PC-3 (cell line): ENCODE measurements at regions not wholly inside any gene's neighbourhood (a gene's known extent, or its start where the extent isn't known, plus 50 kb on each side); places are given as distances from the start of the nearest gene placed in this dataset.

ENCODE experiments used
- ATAC-seq: fragments of 200-7000 bp; cut with Tn5 transposase; 2 replicates; pipeline ENCODE4 v1.9.1; 2020; ENCODE audit warnings: mild to moderate bottlenecking, moderate library complexity
- BruUV-seq: library from RNA; stranded (reverse); fragments of 400-500 nt; replicated peaks from 2 replicates; lab custom pipeline; 2021; lab: Mats Ljungman, UMichigan
- CTCF ChIA-PET: fragments of 300-600 bp; sonication (Branson Sonifier 250); formaldehyde crosslinking; loops from one replicate; lab custom pipeline; 2022; ENCODE audit warnings: antibody characterized with exemption; lab: Charles Lee
- POLR2A ChIA-PET: fragments of 300-600 bp; sonication (Branson Sonifier 250); formaldehyde crosslinking; loops from one replicate; lab custom pipeline; 2022; ENCODE audit warnings: antibody characterized with exemption; ENCODE audit not compliant: unreplicated experiment; lab: Charles Lee
- DNase-seq: peaks from one replicate; pipeline ENCODE4 v3.0.0-alpha.2; 2015
- H2AFZ ChIP-seq: fragments of 300-600 bp; sonication (generic); 2 replicates; pipeline ENCODE4 v1.6.0; 2016; ENCODE audit warnings: antibody characterized with exemption, low read length
- H3F3A ChIP-seq: fragments of 300-600 bp; sonication (generic); one replicate; pipeline ENCODE4 v1.6.0; 2017; ENCODE audit warnings: antibody characterized with exemption, low read length, control low read depth, mild to moderate bottlenecking; ENCODE audit not compliant: unreplicated experiment
- H3K27ac ChIP-seq: fragments of 300-600 bp; sonication (generic); 2 replicates; pipeline ENCODE4 v1.5.1; 2016; ENCODE audit warnings: mild to moderate bottlenecking, low read length
- H3K27me3 ChIP-seq: fragments of 300-600 bp; sonication (generic); 2 replicates; pipeline ENCODE4 v1.6.1; 2016; ENCODE audit warnings: low read length, mixed read lengths
- H3K36me3 ChIP-seq: fragments of 300-600 bp; sonication (generic); 2 replicates; pipeline ENCODE4 v1.6.1; 2016; ENCODE audit warnings: low read depth, mixed run types, low read length, mixed read lengths
- H3K4me1 ChIP-seq: fragments of 300-600 bp; sonication (generic); 2 replicates; pipeline ENCODE4 v1.5.1; 2016; ENCODE audit warnings: low read length; ENCODE audit not compliant: insufficient read depth
- H3K4me2 ChIP-seq: fragments of 300-600 bp; sonication (generic); 2 replicates; pipeline ENCODE4 v1.6.0; 2016; ENCODE audit warnings: low read length
- H3K4me3 ChIP-seq: fragments of 300-600 bp; sonication (generic); 2 replicates; pipeline ENCODE4 v1.5.1; 2016; ENCODE audit warnings: mild to moderate bottlenecking, low read length, mixed read lengths
- H3K79me2 ChIP-seq: fragments of 300-600 bp; sonication (generic); 2 replicates; pipeline ENCODE4 v1.6.1; 2017; ENCODE audit warnings: low read length, mixed read lengths
- H3K9ac ChIP-seq: fragments of 300-600 bp; sonication (generic); 2 replicates; pipeline ENCODE4 v1.6.0; 2016; ENCODE audit warnings: mild to moderate bottlenecking, low read length
- H3K9me2 ChIP-seq: fragments of 300-600 bp; sonication (generic); replicated peaks from 2 replicates; pipeline ENCODE4 v1.6.1; 2016; ENCODE audit warnings: mixed run types, low read length, mixed read lengths
- H3K9me3 ChIP-seq: fragments of 300-600 bp; sonication (generic); 2 replicates; pipeline ENCODE4 v1.6.1; 2016; ENCODE audit warnings: low read length, mixed read lengths
- H4K20me1 ChIP-seq: fragments of 300-600 bp; sonication (generic); 2 replicates; pipeline ENCODE4 v1.6.1; 2016; ENCODE audit warnings: low read length, mixed read lengths
- EZH2 ChIP-seq: fragments of 300-600 bp; sonication (generic); IDR thresholded peaks from one replicate; pipeline ENCODE4 v1.6.1; 2017; ENCODE audit warnings: antibody characterized with exemption, mild to moderate bottlenecking, low read length; ENCODE audit not compliant: unreplicated experiment
- EZH2phosphoT487 ChIP-seq: fragments of 300-600 bp; sonication (generic); IDR thresholded peaks from 2 replicates; pipeline ENCODE4 v1.6.1; 2018; ENCODE audit warnings: mild to moderate bottlenecking, antibody characterized with exemption, low read length, borderline replicate concordance
- intact Hi-C: fragments of 100-400 bp; cut with micrococcal nuclease; formaldehyde crosslinking; loops from 2 replicates; pipeline ENCODE4 v1.9.0; 2023
- TF ChIP-seq, protein P1 (sequence below): fragments of 300-600 bp; sonication (generic); conservative IDR thresholded peaks from 2 replicates; pipeline ENCODE4 v1.5.1; 2017; ENCODE audit warnings: antibody characterized with exemption, low read depth, mild to moderate bottlenecking, low read length

DNA sequence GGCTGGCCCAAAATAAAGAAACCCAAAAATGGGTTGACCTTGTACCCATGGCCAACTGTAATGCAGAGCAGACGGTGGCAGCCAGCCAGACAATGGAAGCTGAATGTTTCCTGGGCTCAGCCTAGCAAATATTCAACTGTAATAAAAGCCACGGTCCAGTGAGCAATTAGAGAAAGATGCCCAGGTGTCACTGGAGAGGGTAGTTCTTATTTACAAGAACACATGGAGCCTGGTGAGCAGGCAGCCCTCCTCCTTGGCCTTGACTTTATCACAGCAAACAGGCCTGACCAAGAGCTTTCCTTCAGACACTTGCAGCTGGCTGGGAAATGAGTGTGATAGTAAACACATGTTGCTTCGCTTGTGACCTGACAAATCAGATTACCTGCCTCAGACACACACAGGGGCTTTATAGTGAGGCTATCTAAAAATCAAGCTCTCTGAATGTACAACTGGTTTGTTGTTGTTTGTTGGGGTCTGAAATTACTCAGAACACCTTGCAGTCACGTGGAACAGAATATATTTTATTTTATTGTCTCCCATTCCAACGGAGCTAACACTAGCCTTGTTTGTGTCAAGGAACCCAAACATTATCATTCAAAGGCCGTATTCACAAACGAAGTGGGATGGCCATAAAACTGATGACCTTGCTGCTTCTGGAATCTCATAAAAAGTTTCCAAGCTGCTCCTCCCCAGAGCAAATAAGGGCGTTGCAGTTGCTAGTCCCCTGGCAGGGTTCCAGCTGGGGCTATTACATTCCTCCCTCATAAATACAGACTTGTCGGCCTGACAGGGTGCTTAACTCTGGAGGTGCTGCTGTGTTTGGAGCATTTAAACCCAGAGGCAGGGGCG is 161.1 kb downstream of the BBOX1 start:
- H3K79me2 ChIP-seq: no peaks in the 10 kb centered on the region
- no peaks in the 10 kb centered on the region for H3K9me3 ChIP-seq
- ChIA-PET CTCF (interaction anchor here (0.8 to 2.4 kb wide), 3 partner anchors 18 to 94 kb away, joined by 3 to 10 read pairs (median 5); no protein-coding TSS in a partner anchor), POLR2A (interaction anchor here (0.5 kb wide), 1 partner anchor 200 kb away, joined by 3 read pairs; no protein-coding TSS in a partner anchor)
- no peak for TF ChIP-seq EZH2phosphoT487
- no peak for TF ChIP-seq EZH2
- TF ChIP-seq, protein P1, sequence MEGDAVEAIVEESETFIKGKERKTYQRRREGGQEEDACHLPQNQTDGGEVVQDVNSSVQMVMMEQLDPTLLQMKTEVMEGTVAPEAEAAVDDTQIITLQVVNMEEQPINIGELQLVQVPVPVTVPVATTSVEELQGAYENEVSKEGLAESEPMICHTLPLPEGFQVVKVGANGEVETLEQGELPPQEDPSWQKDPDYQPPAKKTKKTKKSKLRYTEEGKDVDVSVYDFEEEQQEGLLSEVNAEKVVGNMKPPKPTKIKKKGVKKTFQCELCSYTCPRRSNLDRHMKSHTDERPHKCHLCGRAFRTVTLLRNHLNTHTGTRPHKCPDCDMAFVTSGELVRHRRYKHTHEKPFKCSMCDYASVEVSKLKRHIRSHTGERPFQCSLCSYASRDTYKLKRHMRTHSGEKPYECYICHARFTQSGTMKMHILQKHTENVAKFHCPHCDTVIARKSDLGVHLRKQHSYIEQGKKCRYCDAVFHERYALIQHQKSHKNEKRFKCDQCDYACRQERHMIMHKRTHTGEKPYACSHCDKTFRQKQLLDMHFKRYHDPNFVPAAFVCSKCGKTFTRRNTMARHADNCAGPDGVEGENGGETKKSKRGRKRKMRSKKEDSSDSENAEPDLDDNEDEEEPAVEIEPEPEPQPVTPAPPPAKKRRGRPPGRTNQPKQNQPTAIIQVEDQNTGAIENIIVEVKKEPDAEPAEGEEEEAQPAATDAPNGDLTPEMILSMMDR: no peak
- H3K4me2 ChIP-seq: peak overlapping the region; percentile 67
- no peaks in the 10 kb centered on the region for H4K20me1 ChIP-seq
- H3K36me3 ChIP-seq: no peaks in the 10 kb centered on the region
- H3F3A ChIP-seq: peaks cover 17% of the 10 kb centered on the region
- H3K9ac ChIP-seq: peak overlapping the region; percentile 50
- DNase-seq (peak; percentile 96), ATAC-seq (peak; percentile 80)
- peaks cover 36% of the 10 kb centered on the region for H3K4me1 ChIP-seq
- peak overlapping the region; percentile 91 for H3K27ac ChIP-seq
- BruUV-seq: no TSS peak
- H3K27me3 ChIP-seq: no peaks in the 10 kb centered on the region
- H2AFZ ChIP-seq: peak overlapping the region; percentile 38; the same call in 1 of the 2 replicates
- H3K4me3 ChIP-seq: peak overlapping the region; percentile 22; the same call in 1 of the 2 replicates
- intact Hi-C loops: loop anchor here (1.0 to 5.0 kb wide), 4 partner anchors 8 to 267 kb away; partner anchors contain the start of gene CCDC34
- no peaks in the 10 kb centered on the region for H3K9me2 ChIP-seq

DNA sequence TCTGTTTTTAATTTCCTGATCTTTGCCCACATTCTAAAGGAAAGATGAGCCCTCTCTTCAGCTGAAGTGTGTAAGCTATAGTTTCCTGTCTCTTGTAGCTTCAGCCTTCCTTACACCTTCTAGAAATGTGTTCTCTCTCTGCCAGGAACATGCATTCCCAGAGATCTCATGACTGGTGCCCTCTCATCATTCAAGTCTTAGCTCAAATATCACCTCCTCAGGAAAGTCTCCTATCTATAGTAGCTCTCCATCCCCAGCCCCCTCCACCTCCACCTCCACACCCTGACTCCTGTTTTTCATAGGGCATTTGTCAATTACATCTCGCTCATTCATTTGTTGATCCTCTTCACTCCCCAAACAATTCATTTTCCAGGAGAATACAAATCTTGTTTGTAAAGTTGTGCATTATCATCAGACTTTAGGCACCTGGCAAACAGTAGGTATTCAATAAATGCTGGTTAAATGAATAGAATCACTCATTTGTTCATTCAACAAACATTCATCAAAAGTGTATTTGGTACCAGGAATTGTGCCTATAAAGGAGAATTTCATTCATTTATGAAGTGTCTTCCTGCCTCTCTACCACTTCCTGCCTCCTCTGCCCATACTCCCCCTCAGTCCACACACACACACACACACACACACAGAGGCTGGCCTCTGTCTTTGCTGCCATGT is 160.3 kb downstream of the BBOX1 start:
- no peak for TF ChIP-seq EZH2
- TF ChIP-seq, protein P1: no peak
- TF ChIP-seq EZH2phosphoT487: no peak
- H3K36me3 ChIP-seq: no peaks in the 10 kb centered on the region
- H3K27me3 ChIP-seq: no peaks in the 10 kb centered on the region
- no peaks in the 10 kb centered on the region for H3K9me3 ChIP-seq
- no peaks in the 10 kb centered on the region for H3K79me2 ChIP-seq
- no peak for ATAC-seq
- no TSS peak for BruUV-seq
- peaks cover 36% of the 10 kb centered on the region for H3K4me1 ChIP-seq
- peak overlapping the region; percentile 22; the same call in 1 of the 2 replicates for H3K4me3 ChIP-seq
- H4K20me1 ChIP-seq: no peaks in the 10 kb centered on the region
- DNase-seq: no peak
- no peaks in the 10 kb centered on the region for H3K9me2 ChIP-seq
- CTCF ChIA-PET: interaction anchor here (0.8 to 2.4 kb wide), 2 partner anchors 94 to 95 kb away, joined by 5 to 10 read pairs; no protein-coding TSS in a partner anchor
- H3K4me2 ChIP-seq: peak overlapping the region; percentile 67
- H3F3A ChIP-seq: peaks cover 17% of the 10 kb centered on the region
- intact Hi-C loops: loop anchor here (1.0 to 5.0 kb wide), 3 partner anchors 8 to 161 kb away; partner anchors contain the start of gene CCDC34
- peak overlapping the region; percentile 50 for H3K9ac ChIP-seq
- H3K27ac ChIP-seq: peak overlapping the region; percentile 91
- peak overlapping the region; percentile 38; the same call in 1 of the 2 replicates for H2AFZ ChIP-seq
- POLR2A ChIA-PET: no interaction called here
